Lower leg skin (tissue), 4 donors: ENCODE measurements at regions not wholly inside any gene's neighbourhood (a gene's known extent, or its start where the extent isn't known, plus 50 kb on each side); places are given as distances from the start of the nearest gene placed in this dataset.

Source experiments
- DNase-seq, 2 donors: peaks; one replicate each; pipeline ENCODE4 v3.0.0-alpha.2; 2019; ENCODE audit warnings: low spot score in 2 of 2
- H3K4me3 ChIP-seq: fragments of 200-600 bp; sonication (generic); 2 replicates; pipeline ENCODE4 v1.5.1; 2017; ENCODE audit warnings: mild to moderate bottlenecking, low read depth; ENCODE audit not compliant: poor library complexity, severe bottlenecking
- POLR2A ChIP-seq, 2 donors: fragments of 450-650 bp; IDR thresholded peaks; one replicate each; pipeline ENCODE4 v1.6.1; 2016 to 2017; ENCODE audit warnings: antibody characterized with exemption in 2 of 2, mild to moderate bottlenecking in 1 of 2, moderate library complexity in 1 of 2
- WGBS, 2 donors: methylation state at CpG; one replicate each; pipeline ENCODE4 v1.1.5; 2018; 5-methylcytosine and 5-hydroxymethylcytosine counted together
- intact Hi-C: fragments of 100-400 bp; cut with DNase I; formaldehyde crosslinking; loops from one replicate; pipeline ENCODE4 v1.15.0; 2023; ENCODE audit warnings: low total_unique reads
- TF ChIP-seq, protein P1 (sequence below), 3 donors: fragments of 450-650 bp; IDR thresholded peaks; one replicate each; pipeline ENCODE4 v1.5.1; 2016; ENCODE audit warnings: antibody characterized with exemption in 3 of 3, mild to moderate bottlenecking in 3 of 3, moderate library complexity in 2 of 3

GRCh38 chr11:29538339-29539036 is 478.3 kb downstream of the KCNA4 start:
- no peak overlapping the region for H3K4me3 ChIP-seq
- intact Hi-C loops, result no loop called here
- TF ChIP-seq, protein P1, sequence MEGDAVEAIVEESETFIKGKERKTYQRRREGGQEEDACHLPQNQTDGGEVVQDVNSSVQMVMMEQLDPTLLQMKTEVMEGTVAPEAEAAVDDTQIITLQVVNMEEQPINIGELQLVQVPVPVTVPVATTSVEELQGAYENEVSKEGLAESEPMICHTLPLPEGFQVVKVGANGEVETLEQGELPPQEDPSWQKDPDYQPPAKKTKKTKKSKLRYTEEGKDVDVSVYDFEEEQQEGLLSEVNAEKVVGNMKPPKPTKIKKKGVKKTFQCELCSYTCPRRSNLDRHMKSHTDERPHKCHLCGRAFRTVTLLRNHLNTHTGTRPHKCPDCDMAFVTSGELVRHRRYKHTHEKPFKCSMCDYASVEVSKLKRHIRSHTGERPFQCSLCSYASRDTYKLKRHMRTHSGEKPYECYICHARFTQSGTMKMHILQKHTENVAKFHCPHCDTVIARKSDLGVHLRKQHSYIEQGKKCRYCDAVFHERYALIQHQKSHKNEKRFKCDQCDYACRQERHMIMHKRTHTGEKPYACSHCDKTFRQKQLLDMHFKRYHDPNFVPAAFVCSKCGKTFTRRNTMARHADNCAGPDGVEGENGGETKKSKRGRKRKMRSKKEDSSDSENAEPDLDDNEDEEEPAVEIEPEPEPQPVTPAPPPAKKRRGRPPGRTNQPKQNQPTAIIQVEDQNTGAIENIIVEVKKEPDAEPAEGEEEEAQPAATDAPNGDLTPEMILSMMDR (IDR thresholded peaks at IDR 0.05), result no peak
- TF ChIP-seq POLR2A (IDR thresholded peaks at IDR 0.05), result no peak
- DNase-seq, result no peak

DNA sequence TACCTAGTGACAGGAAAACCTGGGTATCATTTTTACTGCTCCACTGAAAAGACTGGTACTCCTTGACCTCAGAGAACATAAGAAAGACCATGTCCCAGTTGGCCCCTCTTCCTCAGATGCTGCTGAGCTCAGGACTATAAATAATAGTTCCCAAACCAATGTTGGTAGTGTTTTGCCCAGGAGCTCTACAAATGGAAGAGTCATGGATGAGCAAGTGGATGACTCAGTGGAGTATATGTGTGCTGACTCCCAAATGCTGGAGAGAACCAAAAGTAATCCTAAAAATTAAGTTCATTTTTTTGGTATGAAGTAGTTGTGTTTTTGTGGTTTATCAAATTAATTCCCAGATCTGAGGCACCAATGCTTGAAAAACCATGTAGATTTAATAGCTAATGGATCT is 482.0 kb downstream of the KCNA4 start:
- no peak for TF ChIP-seq POLR2A (IDR thresholded peaks at IDR 0.05)
- TF ChIP-seq, protein P1 (IDR thresholded peaks at IDR 0.05), result no peak

GRCh38 chr11:29530961-29531360 is 485.9 kb downstream of the KCNA4 start:
- intact Hi-C loops, result no loop called here
- no peak overlapping the region for H3K4me3 ChIP-seq
- DNase-seq, result no peak
- 73 to 80% methylated on average over 2 of the region's 2 CpGs for WGBS, 2 donors
- TF ChIP-seq, protein P1 (IDR thresholded peaks at IDR 0.05), result no peak
- TF ChIP-seq POLR2A (IDR thresholded peaks at IDR 0.05), result no peak

More for the DNA sequence above, 482.0 kb downstream of the KCNA4 start:
- intact Hi-C loops, result no loop called here
- no peak overlapping the region for H3K4me3 ChIP-seq
- DNase-seq, result no peak

DNA sequence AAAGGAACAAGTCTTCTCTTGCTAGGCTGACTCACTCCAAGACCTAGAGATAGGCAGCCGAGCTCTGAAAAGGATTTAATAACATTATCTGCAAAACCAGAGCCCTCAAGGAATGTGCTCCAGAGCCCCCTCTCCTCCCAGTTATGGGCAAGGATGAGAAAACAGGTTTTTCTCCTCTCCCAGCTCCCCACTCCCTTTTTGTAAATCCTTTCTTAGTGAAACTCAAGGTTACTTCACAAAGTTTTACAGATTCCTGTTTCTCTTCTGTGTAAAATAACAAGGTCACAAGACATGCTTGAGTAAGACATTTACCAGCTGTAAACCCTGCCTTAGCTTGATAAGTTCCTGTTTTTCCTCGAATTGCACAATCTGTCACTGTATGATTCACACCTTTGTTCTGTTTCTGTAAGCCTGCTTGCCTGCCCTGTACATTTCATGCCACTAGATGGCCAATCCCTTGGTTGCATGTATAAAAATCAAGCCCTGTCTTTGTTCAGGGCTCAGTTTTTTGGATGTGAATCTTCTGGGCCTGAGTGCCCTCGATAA is 489.4 kb downstream of the KCNA4 start:
- intact Hi-C loops, result no loop called here
- H3K4me3 ChIP-seq, result no peak overlapping the region
- WGBS, 2 donors, result 43 to 52% methylated on average over 3 of the region's 3 CpGs
- no peak for DNase-seq
- TF ChIP-seq, protein P1 (IDR thresholded peaks at IDR 0.05), result no peak
- TF ChIP-seq POLR2A (IDR thresholded peaks at IDR 0.05), result no peak

- WGBS, 2 donors, result 44 to 51% methylated on average over 5 of the region's 5 CpGs
- intact Hi-C loops, result no loop called here
- DNase-seq, result no peak
- no peak for TF ChIP-seq POLR2A (IDR thresholded peaks at IDR 0.05)
- TF ChIP-seq, protein P1 (IDR thresholded peaks at IDR 0.05), result no peak
- H3K4me3 ChIP-seq, result no peak overlapping the region
Observed at GRCh38 chr11:29518389-29519174, 498.2 kb downstream of the KCNA4 start.
